Adrenal gland (tissue), 5 donors: ENCODE measurements at regions not wholly inside any gene's neighbourhood (a gene's known extent, or its start where the extent isn't known, plus 50 kb on each side); places are given as distances from the start of the nearest gene placed in this dataset.

Experiments used
- POLR2A ChIP-seq, 2 donors: fragments of 450-650 bp; IDR thresholded peaks; one replicate each; pipeline ENCODE4 v1.6.1; 2017; ENCODE audit warnings: antibody characterized with exemption in 2 of 2, mild to moderate bottlenecking in 2 of 2, moderate library complexity in 1 of 2
- TF ChIP-seq, protein P1 (sequence below), 6 experiments: fragments of 450-650 bp in 4 of 6; fragments of 200-600 bp in 2 of 6; sonication (generic) in 1 of 6; IDR thresholded peaks; 1 replicate in 5 of 6; 2 replicates in 1 of 6; pipeline versions ENCODE4 v1.5.1 to v1.8.0; 2016 to 2021; ENCODE audit warnings: antibody characterized with exemption in 6 of 6, mild to moderate bottlenecking in 2 of 6, moderate library complexity in 1 of 6
- donor health status: DM: no; HTN: no; CAD: no.

- TF ChIP-seq POLR2A (IDR thresholded peaks at IDR 0.05) = no peak
- TF ChIP-seq, protein P1, sequence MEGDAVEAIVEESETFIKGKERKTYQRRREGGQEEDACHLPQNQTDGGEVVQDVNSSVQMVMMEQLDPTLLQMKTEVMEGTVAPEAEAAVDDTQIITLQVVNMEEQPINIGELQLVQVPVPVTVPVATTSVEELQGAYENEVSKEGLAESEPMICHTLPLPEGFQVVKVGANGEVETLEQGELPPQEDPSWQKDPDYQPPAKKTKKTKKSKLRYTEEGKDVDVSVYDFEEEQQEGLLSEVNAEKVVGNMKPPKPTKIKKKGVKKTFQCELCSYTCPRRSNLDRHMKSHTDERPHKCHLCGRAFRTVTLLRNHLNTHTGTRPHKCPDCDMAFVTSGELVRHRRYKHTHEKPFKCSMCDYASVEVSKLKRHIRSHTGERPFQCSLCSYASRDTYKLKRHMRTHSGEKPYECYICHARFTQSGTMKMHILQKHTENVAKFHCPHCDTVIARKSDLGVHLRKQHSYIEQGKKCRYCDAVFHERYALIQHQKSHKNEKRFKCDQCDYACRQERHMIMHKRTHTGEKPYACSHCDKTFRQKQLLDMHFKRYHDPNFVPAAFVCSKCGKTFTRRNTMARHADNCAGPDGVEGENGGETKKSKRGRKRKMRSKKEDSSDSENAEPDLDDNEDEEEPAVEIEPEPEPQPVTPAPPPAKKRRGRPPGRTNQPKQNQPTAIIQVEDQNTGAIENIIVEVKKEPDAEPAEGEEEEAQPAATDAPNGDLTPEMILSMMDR (IDR thresholded peaks at IDR 0.05) = no peak
Measured at GRCh38 chr7:31440511-31440910, 73.4 kb upstream of the ITPRID1 start.
